GM21786 (cell line): ENCODE measurements at regions not wholly inside any gene's neighbourhood (a gene's known extent, or its start where the extent isn't known, plus 50 kb on each side); places are given as distances from the start of the nearest gene placed in this dataset.

Experiments used
- ATAC-seq: cut with Tn5 transposase; IDR thresholded peaks from one replicate; pipeline ENCODE4 v1.9.1; 2021; ENCODE audit not compliant: unreplicated experiment

GRCh38 chr1:4010814-4011605, 110.9 kb upstream of the C1orf174 start:
- ATAC-seq: no peak

GRCh38 chr1:4016351-4017130, 116.5 kb upstream of the C1orf174 start:
- ATAC-seq: no peak

- no peak for ATAC-seq
Observed at GRCh38 chr1:4017636-4018365, 117.7 kb upstream of the C1orf174 start.

GRCh38 chr1:4018466-4019146, 118.5 kb upstream of the C1orf174 start:
- no peak for ATAC-seq

GRCh38 chr1:4019147-4019521, 119.1 kb upstream of the C1orf174 start:
- no peak for ATAC-seq

- ATAC-seq: no peak
Observed at GRCh38 chr1:4019606-4020331, 119.7 kb upstream of the C1orf174 start.

- no peak for ATAC-seq
Observed at GRCh38 chr1:4020449-4020848, 120.4 kb upstream of the C1orf174 start.

- ATAC-seq: no peak
Observed at GRCh38 chr1:4021136-4021973, 121.3 kb upstream of the C1orf174 start.

- no peak for ATAC-seq
Observed at GRCh38 chr1:4021974-4022268, 121.8 kb upstream of the C1orf174 start.

GRCh38 chr1:4022715-4023114, 122.6 kb upstream of the C1orf174 start:
- ATAC-seq: no peak

- no peak for ATAC-seq
Observed at GRCh38 chr1:4023678-4024077, 123.6 kb upstream of the C1orf174 start.

GRCh38 chr1:4024811-4025210, 124.7 kb upstream of the C1orf174 start:
- no peak for ATAC-seq

GRCh38 chr1:4025752-4026151, 125.7 kb upstream of the C1orf174 start:
- ATAC-seq: no peak

- no peak for ATAC-seq
Observed at GRCh38 chr1:4027008-4027407, 126.9 kb upstream of the C1orf174 start.

- peak; percentile 83 for ATAC-seq
Observed at GRCh38 chr1:4027492-4028138, 127.5 kb upstream of the C1orf174 start.

- ATAC-seq: no peak
Observed at GRCh38 chr1:4028139-4028501, 128.0 kb upstream of the C1orf174 start.

- no peak for ATAC-seq
Observed at GRCh38 chr1:4029376-4029775, 129.3 kb upstream of the C1orf174 start.

- ATAC-seq: no peak
Observed at GRCh38 chr1:4032571-4032970, 132.5 kb upstream of the C1orf174 start.

GRCh38 chr1:4033129-4033676, 133.1 kb upstream of the C1orf174 start:
- no peak for ATAC-seq
